WTC11 (cell line): ENCODE measurements at regions not wholly inside any gene's neighbourhood (a gene's known extent, or its start where the extent isn't known, plus 50 kb on each side); places are given as distances from the start of the nearest gene placed in this dataset.

ENCODE experiments used
- ATAC-seq: fragments of 200-7000 bp; cut with Tn5 transposase; 2 replicates; pipeline ENCODE4 v1.10.0; 2021; ENCODE audit warnings: mild to moderate bottlenecking, moderate library complexity
- CTCF ChIA-PET: fragments of 300-600 bp; sonication (Branson Sonifier 250); formaldehyde crosslinking; loops from one replicate; lab custom pipeline; 2021; ENCODE audit warnings: antibody characterized with exemption; lab: Charles Lee
- POLR2A ChIA-PET: fragments of 350-600 bp; sonication (Branson Sonifier 250); formaldehyde crosslinking; loops from one replicate; lab custom pipeline; 2021; ENCODE audit warnings: antibody characterized with exemption; lab: Charles Lee
- DNase-seq: peaks from one replicate; pipeline ENCODE4 v3.0.0; 2021; ENCODE audit warnings: low spot score
- H3K27ac Mint-ChIP-seq: 2 replicates; pipeline ENCODE4 v1.8.0; 2021; ENCODE audit warnings: mixed read lengths
- H3K27me3 Mint-ChIP-seq: 2 replicates; pipeline ENCODE4 v1.8.0; 2021; ENCODE audit warnings: low read depth, mild to moderate bottlenecking, moderate library complexity, mixed read lengths
- H3K36me3 Mint-ChIP-seq: 2 replicates; pipeline ENCODE4 v1.8.0; 2021; ENCODE audit warnings: mixed read lengths
- H3K4me1 Mint-ChIP-seq: 2 replicates; pipeline ENCODE4 v1.8.0; 2022; ENCODE audit warnings: mixed read lengths
- H3K4me3 Mint-ChIP-seq: 2 replicates; pipeline ENCODE4 v1.8.0; 2021; ENCODE audit warnings: mild to moderate bottlenecking, moderate library complexity, mixed read lengths
- H3K9me3 Mint-ChIP-seq: 2 replicates; pipeline ENCODE4 v1.8.0; 2021; ENCODE audit warnings: mixed read lengths
- ARID4B ChIP-seq: sonication (generic); formaldehyde crosslinking; IDR thresholded peaks from 2 replicates; pipeline ENCODE4 v1.8.0; 2023; ENCODE audit warnings: missing genetic modification reagents, mild to moderate bottlenecking, borderline replicate concordance
- ATF2 ChIP-seq: sonication (generic); formaldehyde crosslinking; IDR thresholded peaks from 2 replicates; pipeline ENCODE4 v1.8.1; 2022; ENCODE audit warnings: low read depth, missing genetic modification reagents, borderline replicate concordance
- ESRRA ChIP-seq: sonication (generic); formaldehyde crosslinking; IDR thresholded peaks from 2 replicates; pipeline ENCODE4 v1.8.1; 2022; ENCODE audit warnings: mild to moderate bottlenecking, missing genetic modification reagents, borderline replicate concordance
- FOXK1 ChIP-seq: sonication (generic); formaldehyde crosslinking; IDR thresholded peaks from 2 replicates; pipeline ENCODE4 v1.8.0; 2022; ENCODE audit warnings: mild to moderate bottlenecking, moderate library complexity, missing genetic modification reagents
- FOXP4 ChIP-seq: sonication (generic); formaldehyde crosslinking; IDR thresholded peaks from 2 replicates; pipeline ENCODE4 v1.8.0; 2022; ENCODE audit warnings: mild to moderate bottlenecking, missing genetic modification reagents
- KAT7 ChIP-seq: sonication (generic); formaldehyde crosslinking; IDR thresholded peaks from 2 replicates; pipeline ENCODE4 v1.8.1; 2023; ENCODE audit warnings: missing genetic modification reagents, mild to moderate bottlenecking, borderline replicate concordance
- MAX ChIP-seq: sonication (generic); formaldehyde crosslinking; IDR thresholded peaks from 2 replicates; pipeline ENCODE4 v1.8.0; 2022; ENCODE audit warnings: mild to moderate bottlenecking, missing genetic modification reagents
- NFE2L1 ChIP-seq: sonication (generic); formaldehyde crosslinking; IDR thresholded peaks from 2 replicates; pipeline ENCODE4 v1.8.1; 2023; ENCODE audit warnings: missing genetic modification reagents
- NFYB ChIP-seq: sonication (generic); formaldehyde crosslinking; conservative IDR thresholded peaks from 2 replicates; pipeline ENCODE4 v1.8.0; 2022; ENCODE audit warnings: low read depth, missing genetic modification reagents
- TCF7 ChIP-seq: sonication (generic); formaldehyde crosslinking; IDR thresholded peaks from 2 replicates; pipeline ENCODE4 v1.8.0; 2022; ENCODE audit warnings: mild to moderate bottlenecking, low read depth, missing genetic modification reagents, moderate library complexity
- TEAD1 ChIP-seq: sonication (generic); formaldehyde crosslinking; IDR thresholded peaks from 2 replicates; pipeline ENCODE4 v1.8.0; 2022; ENCODE audit warnings: mild to moderate bottlenecking, missing genetic modification reagents
- TEAD4 ChIP-seq: sonication (generic); formaldehyde crosslinking; IDR thresholded peaks from 2 replicates; pipeline ENCODE4 v1.8.0; 2022; ENCODE audit warnings: mild to moderate bottlenecking, missing genetic modification reagents
- TP53 ChIP-seq: sonication (generic); formaldehyde crosslinking; IDR thresholded peaks from 2 replicates; pipeline ENCODE4 v1.8.1; 2023; ENCODE audit warnings: mild to moderate bottlenecking, missing genetic modification reagents
- ZBTB21 ChIP-seq: sonication (generic); formaldehyde crosslinking; IDR thresholded peaks from 2 replicates; pipeline ENCODE4 v1.8.1; 2023; ENCODE audit warnings: mild to moderate bottlenecking, missing genetic modification reagents, borderline replicate concordance
- ZNF396 ChIP-seq: fragments of 250-450 bp; sonication (Bioruptor Pico); IDR thresholded peaks from 2 replicates; pipeline ENCODE4 v1.8.0; 2021; ENCODE audit warnings: mild to moderate bottlenecking, moderate library complexity, borderline replicate concordance
- ZNF671 ChIP-seq: fragments of 250-450 bp; sonication (Bioruptor Pico); IDR thresholded peaks from 2 replicates; pipeline ENCODE4 v1.8.0; 2021; ENCODE audit warnings: mild to moderate bottlenecking
- ZSCAN18 ChIP-seq: fragments of 250-450 bp; sonication (Bioruptor Pico); IDR thresholded peaks from 2 replicates; pipeline ENCODE4 v2.1.2; 2022; ENCODE audit warnings: mild to moderate bottlenecking, moderate library complexity
- TF ChIP-seq, protein P1 (sequence below): sonication (generic); formaldehyde crosslinking; IDR thresholded peaks from 2 replicates; pipeline ENCODE4 v1.8.1; 2022; ENCODE audit warnings: missing genetic modification reagents, borderline replicate concordance
- TF ChIP-seq, protein P2 (sequence below): sonication (generic); formaldehyde crosslinking; IDR thresholded peaks from 2 replicates; pipeline ENCODE4 v1.8.1; 2023; ENCODE audit warnings: mild to moderate bottlenecking, missing genetic modification reagents

DNA sequence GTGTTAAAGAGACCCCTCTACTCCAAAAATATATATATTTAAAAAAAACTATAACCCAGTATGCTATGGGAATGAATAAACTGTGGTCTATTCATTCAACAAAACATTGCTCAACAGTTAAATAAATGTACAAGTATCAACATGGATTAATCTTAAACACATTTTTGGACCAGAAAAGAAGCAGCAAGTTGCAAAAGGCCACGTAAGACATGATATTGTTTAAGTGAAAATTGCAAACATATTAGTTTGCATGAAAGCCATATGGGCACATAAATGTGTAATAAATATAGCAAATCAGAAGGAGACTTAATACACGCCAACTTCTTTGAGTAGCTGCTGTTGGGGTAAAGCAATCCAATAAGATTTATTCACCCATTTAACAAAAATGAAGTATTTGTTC is 321.5 kb downstream of the FBXO15 start (continued):
- TF ChIP-seq, protein P1, sequence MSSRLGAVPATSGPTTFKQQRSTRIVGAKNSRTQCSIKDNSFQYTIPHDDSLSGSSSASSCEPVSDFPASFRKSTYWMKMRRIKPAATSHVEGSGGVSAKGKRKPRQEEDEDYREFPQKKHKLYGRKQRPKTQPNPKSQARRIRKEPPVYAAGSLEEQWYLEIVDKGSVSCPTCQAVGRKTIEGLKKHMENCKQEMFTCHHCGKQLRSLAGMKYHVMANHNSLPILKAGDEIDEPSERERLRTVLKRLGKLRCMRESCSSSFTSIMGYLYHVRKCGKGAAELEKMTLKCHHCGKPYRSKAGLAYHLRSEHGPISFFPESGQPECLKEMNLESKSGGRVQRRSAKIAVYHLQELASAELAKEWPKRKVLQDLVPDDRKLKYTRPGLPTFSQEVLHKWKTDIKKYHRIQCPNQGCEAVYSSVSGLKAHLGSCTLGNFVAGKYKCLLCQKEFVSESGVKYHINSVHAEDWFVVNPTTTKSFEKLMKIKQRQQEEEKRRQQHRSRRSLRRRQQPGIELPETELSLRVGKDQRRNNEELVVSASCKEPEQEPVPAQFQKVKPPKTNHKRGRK (CRISPR knock-in tag): no peak
- TF ChIP-seq KAT7 (no peak), ZNF396 (no peak), ZSCAN18 (CRISPR knock-in tag) (no peak), TCF7 (CRISPR knock-in tag) (no peak), ZNF671 (CRISPR knock-in tag) (no peak), ZBTB21 (no peak), MAX (CRISPR knock-in tag) (no peak)

GRCh38 chr18:73824671-73825070 is 323.0 kb downstream of the FBXO15 start:
- peaks cover 10% of the 10 kb centered on the region for H3K27me3 Mint-ChIP-seq
- H3K4me3 Mint-ChIP-seq: no peak overlapping the region
- CTCF ChIA-PET: no interaction called here
- POLR2A ChIA-PET: no interaction called here
- H3K4me1 Mint-ChIP-seq: no peaks in the 10 kb centered on the region
- TF ChIP-seq NFYB (CRISPR knock-in tag) (no peak), ATF2 (CRISPR knock-in tag) (no peak), TEAD4 (CRISPR knock-in tag) (no peak), ZBTB21 (no peak), TEAD1 (CRISPR knock-in tag) (no peak), NFE2L1 (CRISPR knock-in tag) (no peak), TP53 (CRISPR knock-in tag) (no peak)
- TF ChIP-seq, protein P1 (CRISPR knock-in tag): no peak
- TF ChIP-seq, protein P2, sequence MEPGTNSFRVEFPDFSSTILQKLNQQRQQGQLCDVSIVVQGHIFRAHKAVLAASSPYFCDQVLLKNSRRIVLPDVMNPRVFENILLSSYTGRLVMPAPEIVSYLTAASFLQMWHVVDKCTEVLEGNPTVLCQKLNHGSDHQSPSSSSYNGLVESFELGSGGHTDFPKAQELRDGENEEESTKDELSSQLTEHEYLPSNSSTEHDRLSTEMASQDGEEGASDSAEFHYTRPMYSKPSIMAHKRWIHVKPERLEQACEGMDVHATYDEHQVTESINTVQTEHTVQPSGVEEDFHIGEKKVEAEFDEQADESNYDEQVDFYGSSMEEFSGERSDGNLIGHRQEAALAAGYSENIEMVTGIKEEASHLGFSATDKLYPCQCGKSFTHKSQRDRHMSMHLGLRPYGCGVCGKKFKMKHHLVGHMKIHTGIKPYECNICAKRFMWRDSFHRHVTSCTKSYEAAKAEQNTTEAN: no peak
- ATAC-seq (no peak), DNase-seq (no peak)
- H3K36me3 Mint-ChIP-seq: no peaks in the 10 kb centered on the region
- H3K27ac Mint-ChIP-seq: no peak overlapping the region
- H3K9me3 Mint-ChIP-seq: 0 out of 2 replicates have a peak, but pooled peaks cover 4% of the 10 kb centered on the region

DNA sequence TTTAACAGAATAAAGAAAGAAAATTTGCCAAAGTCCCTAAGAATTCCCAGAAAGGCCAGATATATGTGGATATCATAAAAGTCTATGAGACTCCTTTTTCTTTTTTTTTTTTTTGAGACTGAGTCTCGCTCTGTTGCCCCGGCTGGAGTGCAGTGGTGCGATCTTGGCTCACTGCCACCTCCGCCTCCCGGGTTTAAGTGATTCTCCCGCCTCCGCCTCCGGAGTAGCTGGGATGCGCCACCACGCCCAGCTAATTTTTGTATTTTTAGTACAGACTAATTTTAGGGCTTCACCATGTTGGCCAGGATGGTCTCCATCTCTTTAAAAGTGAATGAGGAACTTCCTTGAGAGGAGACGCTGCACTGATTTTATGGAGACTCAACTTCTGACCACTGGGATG is 335.2 kb downstream of the FBXO15 start:
- POLR2A ChIA-PET: interaction anchor here (0.6 to 0.7 kb wide), 2 partner anchors 441 to 762 kb away, joined by 4 to 5 read pairs; no protein-coding TSS in a partner anchor
- no peaks in the 10 kb centered on the region for H3K27me3 Mint-ChIP-seq
- ATAC-seq (no peak), DNase-seq (no peak)
- peaks cover 14% of the 10 kb centered on the region for H3K9me3 Mint-ChIP-seq
- no peak overlapping the region for H3K4me3 Mint-ChIP-seq
- CTCF ChIA-PET: interaction anchor here (0.7 kb wide), 1 partner anchor 324 kb away, joined by 3 read pairs; no protein-coding TSS in a partner anchor
- H3K27ac Mint-ChIP-seq: no peak overlapping the region
- peaks cover 5% of the 10 kb centered on the region; the same call in 1 of the 2 replicates for H3K36me3 Mint-ChIP-seq
- 0 out of 2 replicates have a peak, but pooled peaks cover 4% of the 10 kb centered on the region for H3K4me1 Mint-ChIP-seq
- TF ChIP-seq FOXP4 (no peak), ESRRA (CRISPR knock-in tag) (no peak), FOXK1 (CRISPR knock-in tag) (no peak), ARID4B (CRISPR knock-in tag) (no peak)
